GM23338 (cell line): ENCODE measurements at regions not wholly inside any gene's neighbourhood (a gene's known extent, or its start where the extent isn't known, plus 50 kb on each side); places are given as distances from the start of the nearest gene placed in this dataset.

Source experiments
- ATAC-seq: fragments of 200-7000 bp; cut with Tn5 transposase; 3 replicates; pipeline ENCODE4 v1.9.1; 2020
- DNase-seq: peaks from one replicate; pipeline ENCODE4 v3.0.0-alpha.2; 2015; ENCODE audit warnings: low spot score
- H2AFZ ChIP-seq: fragments of 200-600 bp; sonication (generic); 2 replicates; pipeline ENCODE4 v1.8.0; 2016; ENCODE audit warnings: antibody characterized with exemption, mild to moderate bottlenecking, moderate library complexity
- H3F3A ChIP-seq: fragments of 200-600 bp; sonication (generic); replicated peaks from 2 replicates; pipeline ENCODE4 v1.8.0; 2017; ENCODE audit warnings: antibody characterized with exemption, mixed run types, low read depth
- H3K27ac ChIP-seq: fragments of 200-600 bp; sonication (generic); 2 replicates; pipeline ENCODE4 v1.6.1; 2016; ENCODE audit warnings: low read depth
- H3K27me3 ChIP-seq: fragments of 200-600 bp; sonication (generic); 2 replicates; pipeline ENCODE4 v1.8.0; 2016; ENCODE audit warnings: mild to moderate bottlenecking, mixed run types, moderate library complexity; ENCODE audit not compliant: insufficient read depth
- H3K36me3 ChIP-seq: fragments of 200-600 bp; sonication (generic); 2 replicates; pipeline ENCODE4 v1.8.0; 2016; ENCODE audit warnings: mild to moderate bottlenecking; ENCODE audit not compliant: insufficient read depth
- H3K4me1 ChIP-seq: fragments of 200-600 bp; sonication (generic); 2 replicates; pipeline ENCODE4 v1.8.0; 2016; ENCODE audit warnings: mild to moderate bottlenecking, moderate library complexity; ENCODE audit not compliant: insufficient read depth
- H3K4me2 ChIP-seq: fragments of 200-600 bp; sonication (generic); 2 replicates; pipeline ENCODE4 v1.7.1; 2017; ENCODE audit warnings: mixed run types
- H3K4me3 ChIP-seq: fragments of 200-600 bp; sonication (generic); 2 replicates; pipeline ENCODE4 v1.6.1; 2016; ENCODE audit warnings: mixed run types
- H3K79me2 ChIP-seq: fragments of 200-600 bp; sonication (generic); replicated peaks from 2 replicates; pipeline ENCODE4 v1.8.0; 2017; ENCODE audit warnings: mild to moderate bottlenecking; ENCODE audit not compliant: insufficient read depth
- H3K9me2 ChIP-seq: fragments of 200-600 bp; sonication (generic); 2 replicates; pipeline ENCODE4 v1.8.0; 2017; ENCODE audit not compliant: insufficient read depth
- H4K20me1 ChIP-seq: fragments of 200-600 bp; sonication (generic); replicated peaks from 2 replicates; pipeline ENCODE4 v1.8.0; 2017; ENCODE audit warnings: mild to moderate bottlenecking; ENCODE audit not compliant: insufficient read depth
- H3K27ac Mint-ChIP-seq: 2 replicates; pipeline ENCODE4 v1.8.0; 2020; ENCODE audit warnings: inconsistent platforms, mild to moderate bottlenecking, moderate library complexity, mixed read lengths
- H3K27me3 Mint-ChIP-seq: 3 replicates; pipeline ENCODE4 v1.8.0; 2022; ENCODE audit warnings: low read depth, mild to moderate bottlenecking, moderate library complexity, mixed read lengths, inconsistent platforms; ENCODE audit not compliant: insufficient read depth, poor library complexity
- H3K36me3 Mint-ChIP-seq: 3 replicates; pipeline ENCODE4 v1.8.0; 2021; ENCODE audit warnings: low read depth, mild to moderate bottlenecking, inconsistent platforms, moderate library complexity, mixed read lengths
- H3K4me1 Mint-ChIP-seq: 3 replicates; pipeline ENCODE4 v1.8.0; 2020; ENCODE audit warnings: mild to moderate bottlenecking, inconsistent platforms, mixed read lengths
- H3K4me3 Mint-ChIP-seq: 3 replicates; pipeline ENCODE4 v1.8.0; 2021; ENCODE audit warnings: moderate library complexity, mild to moderate bottlenecking, inconsistent platforms, mixed read lengths
- H3K9me3 Mint-ChIP-seq: 3 replicates; pipeline ENCODE4 v1.8.0; 2020; ENCODE audit warnings: moderate library complexity, mild to moderate bottlenecking, inconsistent platforms, mixed read lengths
- EZH2 ChIP-seq: fragments of 200-600 bp; sonication (generic); IDR thresholded peaks from one replicate; pipeline ENCODE4 v1.8.0; 2017; ENCODE audit warnings: antibody characterized with exemption, mild to moderate bottlenecking, low read depth; ENCODE audit not compliant: unreplicated experiment
- JUNB ChIP-seq: IDR thresholded peaks from one replicate; pipeline ENCODE4 v1.6.1; 2016; ENCODE audit warnings: antibody characterized with exemption; ENCODE audit not compliant: unreplicated experiment
- POLR2AphosphoS5 ChIP-seq: IDR thresholded peaks from 2 replicates; pipeline ENCODE4 v1.6.1; 2016; ENCODE audit warnings: antibody characterized with exemption, low read depth
- REST ChIP-seq: IDR thresholded peaks from one replicate; pipeline ENCODE4 v1.6.1; 2018; ENCODE audit warnings: antibody characterized with exemption; ENCODE audit not compliant: unreplicated experiment
- ZNF462 ChIP-seq: fragments of 250-450 bp; sonication (Bioruptor Pico); IDR thresholded peaks from 2 replicates; pipeline ENCODE4 v1.5.0; 2020; ENCODE audit warnings: mild to moderate bottlenecking, moderate library complexity

- no peak for TF ChIP-seq ZNF462 (CRISPR knock-in tag)
- TF ChIP-seq EZH2, result no peak
- no peak for TF ChIP-seq JUNB
- TF ChIP-seq POLR2AphosphoS5, result no peak
These were observed 80.8 kb upstream of the TLE3 start (continued) for GRCh38 chr15:70178335-70179084.

GRCh38 chr15:70172566-70173225 lies 75.0 kb upstream of the TLE3 start:
- H3K36me3 ChIP-seq, result no peaks in the 10 kb centered on the region
- H3K27ac ChIP-seq, result no peak overlapping the region
- no peak for ATAC-seq
- no peak overlapping the region for H2AFZ ChIP-seq
- Mint-ChIP-seq H3K36me3 (no peaks in the 10 kb centered on the region), H3K9me3 (no peaks in the 10 kb centered on the region), H3K4me3 (no peak overlapping the region), H3K4me1 (no peaks in the 10 kb centered on the region), H3K27ac (no peak overlapping the region), H3K27me3 (no peaks in the 10 kb centered on the region)
- no peaks in the 10 kb centered on the region for H4K20me1 ChIP-seq
- H3K27me3 ChIP-seq, result no peaks in the 10 kb centered on the region
- no peaks in the 10 kb centered on the region for H3K79me2 ChIP-seq
- H3F3A ChIP-seq, result no peaks in the 10 kb centered on the region
- no peaks in the 10 kb centered on the region for H3K9me2 ChIP-seq
- DNase-seq, result no peak
- no peak overlapping the region for H3K4me2 ChIP-seq
- H3K4me3 ChIP-seq, result no peak overlapping the region
- no peaks in the 10 kb centered on the region for H3K4me1 ChIP-seq
- no peak for TF ChIP-seq POLR2AphosphoS5
- TF ChIP-seq REST, result no peak
